ENCODE measurements at regions not wholly inside any gene's neighbourhood (a gene's known extent, or its start where the extent isn't known, plus 50 kb on each side); places are given as distances from the start of the nearest gene placed in this dataset.

GRCh38 chr10:133023216-133023843 lies 64.4 kb upstream of the ADGRA1 start:
- H2BK12ac ChIP-seq (ENCODE audit: low read length in 2 of 2), result no peak overlapping the region
- no peak overlapping the region for H3K18ac ChIP-seq (ENCODE audit: low read depth in 1 of 2, low read length in 2 of 2)
- H3K4me3 ChIP-seq (ENCODE audit: insufficient read depth in 1 of 2, low read depth in 1 of 2, low read length in 2 of 2), result no peak overlapping the region
- H2BK5ac ChIP-seq (ENCODE audit: low read depth, low read length, poor library complexity, severe bottlenecking), result no peak overlapping the region
- no peaks in the 10 kb centered on the region for H3K79me1 ChIP-seq (replicated peaks; ENCODE audit: low read length, poor library complexity, severe bottlenecking)
- H3K27me3 ChIP-seq (ENCODE audit: control insufficient read depth in 1 of 2, insufficient read depth in 1 of 2, low read length in 2 of 2), result peaks cover 25 to 40% of the 10 kb centered on the region in 2 experiments
- no peaks in the 10 kb centered on the region for H3K9me3 ChIP-seq (ENCODE audit: control insufficient read depth, low read length)
- no peak overlapping the region for H4K8ac ChIP-seq (ENCODE audit: low read length)
- DNase-seq, result no peak
- no peak overlapping the region for H3K14ac ChIP-seq (ENCODE audit: low read length in 2 of 2)
- no peak overlapping the region for H2BK120ac ChIP-seq (ENCODE audit: low read depth, low read length)
- peaks cover 15% of the 10 kb centered on the region for H3K4me1 ChIP-seq (ENCODE audit: control insufficient read depth, insufficient read depth, low read depth, low read length)
- no peak overlapping the region for H2BK15ac ChIP-seq (ENCODE audit: low read depth, poor library complexity, severe bottlenecking)
- no peak overlapping the region for H3K9ac ChIP-seq (ENCODE audit: low read length)
- H3K4ac ChIP-seq (ENCODE audit: low read depth in 1 of 2, low read length in 2 of 2), result no peak overlapping the region
- H4K91ac ChIP-seq (ENCODE audit: low read length), result no peak overlapping the region
- H3K4me2 ChIP-seq (ENCODE audit: low read length, poor library complexity, severe bottlenecking), result no peak overlapping the region
- peaks cover 0 to 2% of the 10 kb centered on the region in 2 experiments for H3K36me3 ChIP-seq (ENCODE audit: control insufficient read depth in 1 of 2, insufficient read depth in 2 of 2, low read depth in 1 of 2, low read length in 2 of 2)
- H2AK5ac ChIP-seq (ENCODE audit: low read length, severe bottlenecking), result no peak overlapping the region
- H3K27ac ChIP-seq (ENCODE audit: low read length, poor library complexity, severe bottlenecking), result no peak overlapping the region
- no peak overlapping the region for H3K23ac ChIP-seq (ENCODE audit: low read length in 2 of 2)
- 91% methylated on average over 30 of the region's 31 CpGs for WGBS
- no peak overlapping the region for H2AFZ ChIP-seq (ENCODE audit: low read depth, low read length)

DNA sequence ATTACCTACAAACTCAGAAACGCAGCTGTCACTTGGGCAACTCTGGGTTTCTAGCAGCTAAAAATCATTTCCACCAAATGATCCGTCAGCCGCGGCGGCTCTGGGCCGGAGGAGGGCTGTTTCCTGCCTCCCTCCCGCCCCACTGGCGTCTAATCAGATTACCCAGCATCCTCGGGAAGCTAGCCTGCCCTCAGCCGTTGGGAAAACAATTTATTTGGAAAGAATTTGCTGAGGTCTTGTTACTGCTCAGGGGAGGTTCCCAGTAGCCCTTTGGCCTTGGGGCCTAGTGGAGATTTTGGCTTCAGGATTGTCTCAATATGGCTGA lies 65.0 kb upstream of the ADGRA1 start:
- no peak overlapping the region for H4K91ac ChIP-seq (ENCODE audit: low read length)
- no peak overlapping the region for H2AFZ ChIP-seq (ENCODE audit: low read depth, low read length)
- no peak overlapping the region for H3K18ac ChIP-seq (ENCODE audit: low read depth in 1 of 2, low read length in 2 of 2)
- H2BK5ac ChIP-seq (ENCODE audit: low read depth, low read length, poor library complexity, severe bottlenecking), result no peak overlapping the region
- H3K9ac ChIP-seq (ENCODE audit: low read length), result no peak overlapping the region
- H2AK5ac ChIP-seq (ENCODE audit: low read length, severe bottlenecking), result no peak overlapping the region
- H3K4me2 ChIP-seq (ENCODE audit: low read length, poor library complexity, severe bottlenecking), result no peak overlapping the region
- no peak overlapping the region for H3K4me3 ChIP-seq (ENCODE audit: insufficient read depth in 1 of 2, low read depth in 1 of 2, low read length in 2 of 2)
- no peak overlapping the region for H2BK120ac ChIP-seq (ENCODE audit: low read depth, low read length)
- peaks cover 24 to 39% of the 10 kb centered on the region in 2 experiments for H3K27me3 ChIP-seq (ENCODE audit: control insufficient read depth in 1 of 2, insufficient read depth in 1 of 2, low read length in 2 of 2)
- H3K27ac ChIP-seq (ENCODE audit: low read length, poor library complexity, severe bottlenecking), result no peak overlapping the region
- H3K23ac ChIP-seq (ENCODE audit: low read length in 2 of 2), result no peak overlapping the region
- peaks cover 15% of the 10 kb centered on the region for H3K4me1 ChIP-seq (ENCODE audit: control insufficient read depth, insufficient read depth, low read depth, low read length)
- H3K79me1 ChIP-seq (replicated peaks; ENCODE audit: low read length, poor library complexity, severe bottlenecking), result no peaks in the 10 kb centered on the region
- no peak overlapping the region for H2BK15ac ChIP-seq (ENCODE audit: low read depth, poor library complexity, severe bottlenecking)
- no peak overlapping the region for H4K8ac ChIP-seq (ENCODE audit: low read length)
- no peak overlapping the region for H2BK12ac ChIP-seq (ENCODE audit: low read length in 2 of 2)
- H3K4ac ChIP-seq (ENCODE audit: low read depth in 1 of 2, low read length in 2 of 2), result no peak overlapping the region
- DNase-seq, result no peak
- no peaks in the 10 kb centered on the region for H3K9me3 ChIP-seq (ENCODE audit: control insufficient read depth, low read length)
- no peak overlapping the region for H3K14ac ChIP-seq (ENCODE audit: low read length in 2 of 2)
- H3K36me3 ChIP-seq (ENCODE audit: control insufficient read depth in 1 of 2, insufficient read depth in 2 of 2, low read depth in 1 of 2, low read length in 2 of 2), result peaks cover 0 to 2% of the 10 kb centered on the region in 2 experiments
- 78% methylated on average over 10 of the region's 10 CpGs for WGBS

GRCh38 chr10:133021963-133022775 lies 65.6 kb upstream of the ADGRA1 start:
- no peak for DNase-seq
- Histone ChIP-seq H3K27me3 (ENCODE audit: control insufficient read depth in 1 of 2, insufficient read depth in 1 of 2, low read length in 2 of 2) (peaks cover 18 to 33% of the 10 kb centered on the region in 2 experiments), H3K23ac (ENCODE audit: low read length in 2 of 2) (no peak overlapping the region), H3K9ac (ENCODE audit: low read length) (no peak overlapping the region), H3K79me1 (replicated peaks; ENCODE audit: low read length, poor library complexity, severe bottlenecking) (no peaks in the 10 kb centered on the region), H3K14ac (ENCODE audit: low read length in 2 of 2) (no peak overlapping the region), H3K27ac (ENCODE audit: low read length, poor library complexity, severe bottlenecking) (no peak overlapping the region), H4K91ac (ENCODE audit: low read length) (no peak overlapping the region), H3K18ac (ENCODE audit: low read depth in 1 of 2, low read length in 2 of 2) (no peak overlapping the region), H2AFZ (ENCODE audit: low read depth, low read length) (no peak overlapping the region), H3K9me3 (ENCODE audit: control insufficient read depth, low read length) (no peaks in the 10 kb centered on the region), H2BK5ac (ENCODE audit: low read depth, low read length, poor library complexity, severe bottlenecking) (no peak overlapping the region), H3K4ac (ENCODE audit: low read depth in 1 of 2, low read length in 2 of 2) (no peak overlapping the region), H3K4me1 (ENCODE audit: control insufficient read depth, insufficient read depth, low read depth, low read length) (peaks cover 12% of the 10 kb centered on the region), H4K8ac (ENCODE audit: low read length) (no peak overlapping the region), H2BK15ac (ENCODE audit: low read depth, poor library complexity, severe bottlenecking) (no peak overlapping the region), H2BK12ac (ENCODE audit: low read length in 2 of 2) (no peak overlapping the region), H2AK5ac (ENCODE audit: low read length, severe bottlenecking) (no peak overlapping the region), H3K36me3 (ENCODE audit: control insufficient read depth in 1 of 2, insufficient read depth in 2 of 2, low read depth in 1 of 2, low read length in 2 of 2) (peaks cover 0 to 2% of the 10 kb centered on the region in 2 experiments), H2BK120ac (ENCODE audit: low read depth, low read length) (no peak overlapping the region), H3K4me2 (ENCODE audit: low read length, poor library complexity, severe bottlenecking) (no peak overlapping the region), H3K4me3 (ENCODE audit: insufficient read depth in 1 of 2, low read depth in 1 of 2, low read length in 2 of 2) (no peak overlapping the region)
- 92% methylated on average over 50 of the region's 50 CpGs for WGBS

DNA sequence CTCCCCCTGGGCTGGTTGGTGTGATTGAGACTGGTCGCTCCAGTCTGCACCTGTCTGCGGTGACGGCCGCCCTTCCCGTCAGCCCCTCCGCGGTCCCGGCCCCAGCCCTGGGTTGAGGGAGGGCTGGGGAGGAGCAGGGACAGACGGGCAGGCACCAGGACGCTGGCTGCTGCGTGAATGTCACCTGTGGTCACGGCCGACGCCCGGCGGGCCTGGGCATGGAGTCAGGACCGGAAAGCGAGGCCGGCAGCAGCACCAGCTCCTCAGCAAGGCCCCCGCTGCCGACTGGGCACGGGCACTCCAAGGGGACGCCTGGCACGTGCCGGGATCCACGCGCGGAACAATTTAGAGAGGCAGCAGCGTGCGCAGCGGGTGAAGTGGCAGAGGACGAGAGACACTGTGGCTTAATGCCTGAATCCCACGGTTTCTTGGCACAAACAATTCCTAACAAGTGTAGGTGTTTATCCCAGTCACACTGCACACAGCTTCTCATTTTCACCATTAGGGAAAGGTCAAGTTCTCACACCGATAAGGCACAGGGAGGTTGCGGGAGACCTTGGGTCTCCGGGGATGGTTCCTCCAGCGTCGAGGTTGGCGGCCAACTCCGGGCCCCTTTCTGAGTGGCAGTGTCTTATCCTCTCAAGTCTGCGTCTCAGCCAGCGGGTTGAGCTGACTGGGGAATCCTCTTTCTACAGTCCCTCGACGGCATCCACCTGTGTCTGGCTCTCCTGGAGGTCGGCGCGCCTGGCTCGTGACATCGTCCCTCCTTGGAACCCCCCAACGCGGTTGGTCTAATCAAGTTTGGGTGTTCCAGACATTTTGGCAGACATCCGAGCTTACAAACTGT lies 66.4 kb upstream of the ADGRA1 start:
- H3K9me3 ChIP-seq (ENCODE audit: control insufficient read depth, low read length), result no peaks in the 10 kb centered on the region
- H4K8ac ChIP-seq (ENCODE audit: low read length), result no peak overlapping the region
- H3K14ac ChIP-seq (ENCODE audit: low read length in 2 of 2), result no peak overlapping the region
- no peak overlapping the region for H3K23ac ChIP-seq (ENCODE audit: low read length in 2 of 2)
- no peak overlapping the region for H3K18ac ChIP-seq (ENCODE audit: low read depth in 1 of 2, low read length in 2 of 2)
- H2AK5ac ChIP-seq (ENCODE audit: low read length, severe bottlenecking), result no peak overlapping the region
- no peak overlapping the region for H3K4ac ChIP-seq (ENCODE audit: low read depth in 1 of 2, low read length in 2 of 2)
- peaks cover 11 to 31% of the 10 kb centered on the region in 2 experiments for H3K27me3 ChIP-seq (ENCODE audit: control insufficient read depth in 1 of 2, insufficient read depth in 1 of 2, low read length in 2 of 2)
- peaks cover 6% of the 10 kb centered on the region for H3K4me1 ChIP-seq (ENCODE audit: control insufficient read depth, insufficient read depth, low read depth, low read length)
- no peak overlapping the region for H2AFZ ChIP-seq (ENCODE audit: low read depth, low read length)
- no peak overlapping the region for H2BK5ac ChIP-seq (ENCODE audit: low read depth, low read length, poor library complexity, severe bottlenecking)
- H2BK15ac ChIP-seq (ENCODE audit: low read depth, poor library complexity, severe bottlenecking), result no peak overlapping the region
- no peaks in the 10 kb centered on the region for H3K79me1 ChIP-seq (replicated peaks; ENCODE audit: low read length, poor library complexity, severe bottlenecking)
- no peak overlapping the region for H3K4me3 ChIP-seq (ENCODE audit: insufficient read depth in 1 of 2, low read depth in 1 of 2, low read length in 2 of 2)
- no peak overlapping the region for H2BK12ac ChIP-seq (ENCODE audit: low read length in 2 of 2)
- no peak for DNase-seq
- no peak overlapping the region for H3K4me2 ChIP-seq (ENCODE audit: low read length, poor library complexity, severe bottlenecking)
- no peak overlapping the region for H4K91ac ChIP-seq (ENCODE audit: low read length)
- H2BK120ac ChIP-seq (ENCODE audit: low read depth, low read length), result no peak overlapping the region
- 92% methylated on average over 52 of the region's 52 CpGs for WGBS
- H3K36me3 ChIP-seq (ENCODE audit: control insufficient read depth in 1 of 2, insufficient read depth in 2 of 2, low read depth in 1 of 2, low read length in 2 of 2), result peaks cover 0 to 2% of the 10 kb centered on the region in 2 experiments
- no peak overlapping the region for H3K9ac ChIP-seq (ENCODE audit: low read length)
- no peak overlapping the region for H3K27ac ChIP-seq (ENCODE audit: low read length, poor library complexity, severe bottlenecking)

All from mesenchymal stem cell (in vitro differentiated cells and primary cell).